Body of pancreas (tissue), 4 donors: ENCODE measurements at regions not wholly inside any gene's neighbourhood (a gene's known extent, or its start where the extent isn't known, plus 50 kb on each side); places are given as distances from the start of the nearest gene placed in this dataset.

Experiments used
- POLR2A ChIP-seq, 3 donors: fragments of 450-650 bp; IDR thresholded peaks; one replicate each; pipeline ENCODE4 v1.6.1; 2016; ENCODE audit warnings: antibody characterized with exemption in 3 of 3, mild to moderate bottlenecking in 2 of 3
- TF ChIP-seq, protein P1 (sequence below), 7 experiments: fragments of 450-650 bp in 4 of 7; fragments of 200-600 bp in 3 of 7; sonication (generic) in 3 of 7; IDR thresholded peaks; one replicate each; pipeline ENCODE4 v1.5.1; 2016 to 2019; ENCODE audit warnings: antibody characterized with exemption in 7 of 7

GRCh38 chr1:164223378-164223777 is 335.6 kb upstream of the PBX1 start:
- TF ChIP-seq, protein P1, sequence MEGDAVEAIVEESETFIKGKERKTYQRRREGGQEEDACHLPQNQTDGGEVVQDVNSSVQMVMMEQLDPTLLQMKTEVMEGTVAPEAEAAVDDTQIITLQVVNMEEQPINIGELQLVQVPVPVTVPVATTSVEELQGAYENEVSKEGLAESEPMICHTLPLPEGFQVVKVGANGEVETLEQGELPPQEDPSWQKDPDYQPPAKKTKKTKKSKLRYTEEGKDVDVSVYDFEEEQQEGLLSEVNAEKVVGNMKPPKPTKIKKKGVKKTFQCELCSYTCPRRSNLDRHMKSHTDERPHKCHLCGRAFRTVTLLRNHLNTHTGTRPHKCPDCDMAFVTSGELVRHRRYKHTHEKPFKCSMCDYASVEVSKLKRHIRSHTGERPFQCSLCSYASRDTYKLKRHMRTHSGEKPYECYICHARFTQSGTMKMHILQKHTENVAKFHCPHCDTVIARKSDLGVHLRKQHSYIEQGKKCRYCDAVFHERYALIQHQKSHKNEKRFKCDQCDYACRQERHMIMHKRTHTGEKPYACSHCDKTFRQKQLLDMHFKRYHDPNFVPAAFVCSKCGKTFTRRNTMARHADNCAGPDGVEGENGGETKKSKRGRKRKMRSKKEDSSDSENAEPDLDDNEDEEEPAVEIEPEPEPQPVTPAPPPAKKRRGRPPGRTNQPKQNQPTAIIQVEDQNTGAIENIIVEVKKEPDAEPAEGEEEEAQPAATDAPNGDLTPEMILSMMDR (IDR thresholded peaks at IDR 0.05), result no peak
- TF ChIP-seq POLR2A (IDR thresholded peaks at IDR 0.05), result no peak
